C4-2B (cell line): ENCODE measurements at regions not wholly inside any gene's neighbourhood (a gene's known extent, or its start where the extent isn't known, plus 50 kb on each side); places are given as distances from the start of the nearest gene placed in this dataset.
"Not testable (repeated sequence)": the region's sequence is repeated elsewhere in the genome, so short reads cannot be mapped to it uniquely, and the experiment has no call there.

Source experiments
- H3K27ac ChIP-seq: fragments of 450-650 bp; 2 replicates; pipeline ENCODE4 v1.5.1; 2017
- CTCF ChIP-seq: fragments of 450-650 bp; conservative IDR thresholded peaks from 2 replicates; pipeline ENCODE4 v1.5.1; 2017; ENCODE audit warnings: mild to moderate bottlenecking
- ZFX ChIP-seq: fragments of 450-650 bp; IDR thresholded peaks from 2 replicates; pipeline ENCODE4 v1.6.1; 2017

DNA sequence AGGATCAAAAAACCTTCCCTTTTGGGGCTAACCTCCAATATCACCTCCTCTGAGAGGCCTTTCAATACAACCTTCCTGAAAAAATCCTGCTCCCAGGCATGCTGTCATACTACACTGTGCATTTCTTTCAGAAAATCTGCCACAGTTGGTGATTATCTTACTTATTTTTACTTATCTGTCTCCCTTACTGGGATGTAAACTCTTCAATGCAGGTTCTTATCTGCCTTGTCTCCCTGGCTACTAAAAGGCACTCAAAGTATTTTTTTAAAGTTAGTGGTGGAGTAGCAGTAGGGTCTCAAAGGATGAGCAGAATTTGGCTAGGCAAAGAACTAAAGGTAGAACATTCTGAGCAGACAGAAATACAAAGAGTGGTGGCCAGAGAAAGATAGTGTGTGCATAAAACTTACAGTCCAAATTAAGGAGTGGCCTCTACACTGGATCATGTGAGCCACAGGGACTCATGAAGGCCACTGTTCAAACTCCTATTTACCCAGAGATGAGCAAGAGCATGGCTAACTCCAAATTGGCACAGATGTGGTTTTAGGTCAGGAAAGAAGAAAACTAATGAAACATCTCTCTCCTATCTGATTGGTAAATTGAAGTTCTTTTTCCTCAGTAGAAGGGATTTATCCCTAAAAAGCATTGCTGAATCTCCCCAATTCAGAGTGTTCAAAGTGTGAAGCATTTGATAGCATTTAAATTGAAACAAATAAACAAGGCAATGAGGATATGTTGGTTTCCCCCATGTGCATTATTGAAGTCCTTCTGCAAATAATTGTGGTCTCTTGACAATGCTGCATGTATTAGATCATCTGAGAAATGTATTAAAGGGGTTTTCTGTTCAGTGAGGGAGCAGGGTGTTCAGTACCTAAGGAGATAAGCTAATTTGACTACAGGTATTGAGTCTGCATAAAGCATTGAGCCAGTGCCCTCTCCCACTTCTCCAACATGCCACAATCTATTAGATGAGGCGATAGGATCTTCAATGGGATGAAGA lies 285.5 kb downstream of the MREG start:
- H3K27ac ChIP-seq, result no peak overlapping the region
- TF ChIP-seq CTCF (no peak), ZFX (no peak)

DNA sequence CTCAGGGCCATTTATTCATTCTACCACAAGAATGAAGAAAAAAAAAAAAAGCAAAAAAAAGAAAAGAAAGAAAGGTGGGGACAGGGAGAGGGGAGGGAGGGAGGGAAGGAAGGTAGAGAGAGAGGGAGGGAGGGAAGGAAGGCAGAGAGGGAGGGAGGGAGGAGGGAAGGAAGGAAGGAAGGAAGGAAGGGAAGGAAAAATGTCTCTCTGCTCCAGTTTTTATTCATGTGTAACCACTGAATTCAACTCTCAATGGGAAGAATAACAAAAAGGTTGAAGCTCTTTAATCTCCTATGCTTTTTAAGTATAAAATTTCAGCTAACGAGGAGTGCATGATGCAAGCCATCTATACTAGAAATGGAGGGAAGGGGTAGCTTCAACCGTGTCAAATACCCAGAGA lies 287.3 kb downstream of the MREG start:
- H3K27ac ChIP-seq, result no peak overlapping the region
- TF ChIP-seq CTCF (no peak), ZFX (no peak)

DNA sequence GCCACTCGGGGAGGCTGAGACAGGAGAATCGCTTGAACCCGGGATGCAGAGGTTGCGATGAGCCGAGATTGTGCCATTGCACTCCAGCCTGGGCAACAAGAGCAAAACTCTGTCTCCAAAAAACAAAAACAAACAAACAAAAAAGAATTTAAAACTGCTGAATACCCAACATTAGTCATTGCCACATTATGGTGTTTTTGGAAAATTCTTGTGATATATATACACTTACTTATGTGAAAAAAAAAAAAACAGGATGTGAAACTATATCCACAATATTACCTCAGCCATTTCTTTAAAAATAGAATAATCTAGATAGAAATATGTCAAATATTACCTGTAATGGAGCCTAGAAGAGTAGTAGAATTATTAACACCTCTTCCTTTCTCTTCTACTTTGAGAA lies 288.3 kb upstream of the FN1 start:
- no peak overlapping the region for H3K27ac ChIP-seq
- TF ChIP-seq ZFX (no peak), CTCF (no peak)

- no peak for TF ChIP-seq ZFX
- TF ChIP-seq CTCF, result no peak
- H3K27ac ChIP-seq, result no peak overlapping the region
These were observed 287.8 kb upstream of the FN1 start for GRCh38 chr2:215723631-215724011.

- TF ChIP-seq ZFX, result no peak
- TF ChIP-seq CTCF, result no peak
- H3K27ac ChIP-seq, result no peak overlapping the region
These were observed 287.2 kb upstream of the FN1 start for GRCh38 chr2:215722986-215723630.

DNA sequence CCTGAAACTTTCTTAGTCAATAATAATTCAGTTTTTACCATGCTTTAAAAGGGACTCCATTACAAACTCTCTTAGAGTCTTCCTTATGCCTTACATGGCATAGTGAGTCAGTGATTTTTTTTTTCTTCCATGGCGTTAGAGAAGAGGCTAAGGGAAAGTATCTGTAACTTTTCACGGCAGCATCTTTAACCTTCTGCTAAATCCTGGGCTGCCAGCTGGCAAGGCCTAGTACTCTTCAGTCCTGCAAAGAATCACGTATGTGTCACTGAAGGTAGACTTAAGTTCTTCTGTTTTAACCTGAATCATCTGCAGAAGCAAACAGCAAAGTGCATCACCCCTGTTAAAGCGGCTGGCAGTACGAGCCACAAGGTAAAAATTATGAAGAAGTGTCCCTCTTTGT lies 286.3 kb upstream of the FN1 start:
- H3K27ac ChIP-seq, result no peak overlapping the region
- no peak for TF ChIP-seq CTCF
- no peak for TF ChIP-seq ZFX

- not testable (repeated sequence) for H3K27ac ChIP-seq
These were observed 285.6 kb upstream of the FN1 start for GRCh38 chr2:215721515-215721914.
